ENCODE measurements at regions not wholly inside any gene's neighbourhood (a gene's known extent, or its start where the extent isn't known, plus 50 kb on each side); places are given as distances from the start of the nearest gene placed in this dataset.

DNA sequence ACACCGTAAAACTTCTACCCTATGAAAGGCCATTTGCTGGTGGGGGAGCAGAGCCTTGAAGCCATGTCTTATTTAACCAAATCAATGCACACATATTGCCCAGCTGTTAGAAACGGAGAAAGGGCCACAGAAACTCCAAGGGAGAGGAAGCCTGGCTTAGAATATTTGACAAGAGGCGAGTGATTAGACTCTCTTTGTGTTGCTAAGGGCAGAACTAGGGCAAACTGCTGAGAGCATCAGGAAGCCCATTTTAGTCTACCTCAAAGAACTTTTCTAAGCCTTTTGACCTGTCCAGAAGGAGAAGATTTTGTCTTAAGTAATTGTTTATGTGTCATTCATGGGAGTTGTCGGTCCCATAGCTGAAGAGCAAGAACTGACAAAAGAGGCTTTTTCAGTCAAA, 54.4 kb upstream of the CELF4 start:
- no peak for TF ChIP-seq YY1 (IDR thresholded peaks at IDR 0.05; ENCODE audit: insufficient read depth, insufficient read length)
- no peak for TF ChIP-seq ZNF274 (IDR thresholded peaks at IDR 0.05; ENCODE audit: low read depth, low read length)

Measured in NT2/D1 (cell line).